Loucy (cell line): ENCODE measurements at regions not wholly inside any gene's neighbourhood (a gene's known extent, or its start where the extent isn't known, plus 50 kb on each side); places are given as distances from the start of the nearest gene placed in this dataset.

ENCODE experiments used
- H2AFZ ChIP-seq: fragments of 200-600 bp; sonication (generic); 2 replicates; pipeline ENCODE4 v1.6.0; 2016; ENCODE audit warnings: antibody characterized with exemption, mild to moderate bottlenecking, low read length, moderate library complexity
- H3F3A ChIP-seq: fragments of 200-600 bp; 2 replicates; pipeline ENCODE4 v1.6.0; 2016; ENCODE audit warnings: antibody characterized with exemption, low read depth, mild to moderate bottlenecking
- H3K27me3 ChIP-seq: fragments of 200-600 bp; sonication (generic); 2 replicates; pipeline ENCODE4 v1.6.1; 2014; ENCODE audit warnings: low read length, mild to moderate bottlenecking; ENCODE audit not compliant: insufficient read depth, poor library complexity, severe bottlenecking
- H3K36me3 ChIP-seq: fragments of 200-600 bp; sonication (generic); 2 replicates; pipeline ENCODE4 v1.6.1; 2016; ENCODE audit warnings: low read length; ENCODE audit not compliant: insufficient read depth
- H3K4me1 ChIP-seq: fragments of 200-600 bp; sonication (generic); 2 replicates; pipeline ENCODE4 v1.5.1; 2014; ENCODE audit warnings: low read length, mild to moderate bottlenecking; ENCODE audit not compliant: insufficient read depth, poor library complexity, severe bottlenecking
- H3K4me2 ChIP-seq: fragments of 200-600 bp; sonication (generic); 2 replicates; pipeline ENCODE4 v1.6.0; 2014; ENCODE audit warnings: antibody characterized with exemption, low read length, low read depth, mild to moderate bottlenecking; ENCODE audit not compliant: poor library complexity, severe bottlenecking
- H3K4me3 ChIP-seq: fragments of 200-600 bp; sonication (generic); 2 replicates; pipeline ENCODE4 v1.5.1; 2014; ENCODE audit warnings: low read length, mild to moderate bottlenecking, mixed read lengths; ENCODE audit not compliant: poor library complexity, severe bottlenecking
- H3K79me2 ChIP-seq: fragments of 200-600 bp; sonication (generic); 2 replicates; pipeline ENCODE4 v1.6.1; 2014; ENCODE audit warnings: low read length; ENCODE audit not compliant: insufficient read depth
- H3K9ac ChIP-seq: fragments of 200-600 bp; sonication (generic); 2 replicates; pipeline ENCODE4 v1.6.0; 2014; ENCODE audit warnings: mild to moderate bottlenecking, low read depth, low read length, moderate library complexity; ENCODE audit not compliant: poor library complexity, severe bottlenecking
- H3K9me2 ChIP-seq: fragments of 200-600 bp; sonication (generic); replicated peaks from 2 replicates; pipeline ENCODE4 v1.6.1; 2016; ENCODE audit warnings: low read depth, low read length, mixed read lengths
- H3K9me3 ChIP-seq: fragments of 200-600 bp; sonication (generic); 2 replicates; pipeline ENCODE4 v1.6.1; 2014; ENCODE audit warnings: mild to moderate bottlenecking, antibody characterized with exemption, low read length, low read depth; ENCODE audit not compliant: insufficient read depth
- H4K20me1 ChIP-seq: fragments of 200-600 bp; sonication (generic); 2 replicates; pipeline ENCODE4 v1.6.0; 2014; ENCODE audit warnings: antibody characterized with exemption, low read length, mild to moderate bottlenecking; ENCODE audit not compliant: insufficient read depth, poor library complexity, severe bottlenecking
- EZH2phosphoT487 ChIP-seq: fragments of 200-600 bp; IDR thresholded peaks from 2 replicates; pipeline ENCODE4 v1.6.1; 2018; ENCODE audit warnings: antibody characterized with exemption, mild to moderate bottlenecking, moderate library complexity, borderline replicate concordance
- TF ChIP-seq, protein P1 (sequence below): fragments of 200-600 bp; sonication (generic); conservative IDR thresholded peaks from 2 replicates; pipeline ENCODE4 v1.5.1; 2014; ENCODE audit warnings: mild to moderate bottlenecking, antibody characterized with exemption, low read length

DNA sequence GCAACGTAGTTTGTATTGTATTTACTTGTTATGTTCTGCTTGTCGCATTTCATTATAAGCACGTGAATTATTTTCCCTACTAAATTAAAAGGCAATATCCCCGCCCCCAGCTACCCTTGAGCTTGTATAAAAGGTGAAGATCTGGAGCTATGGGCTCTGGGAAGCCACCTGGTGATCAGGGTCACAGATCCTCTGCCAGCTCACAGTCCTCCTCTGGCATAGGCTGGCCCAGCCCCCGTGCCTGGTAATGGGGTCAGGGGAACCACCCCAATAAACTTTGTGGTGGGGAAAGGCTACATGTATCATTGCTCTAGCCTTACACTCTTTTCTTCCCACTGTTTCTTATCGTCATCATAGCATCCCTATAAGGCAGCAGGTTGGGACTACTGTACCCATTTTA is 190.2 kb upstream of the TSHZ3 start:
- no peak overlapping the region for H3K9ac ChIP-seq
- no peaks in the 10 kb centered on the region for H4K20me1 ChIP-seq
- no peaks in the 10 kb centered on the region for H3K79me2 ChIP-seq
- H3K27me3 ChIP-seq: no peaks in the 10 kb centered on the region
- no peak overlapping the region for H2AFZ ChIP-seq
- no peaks in the 10 kb centered on the region for H3K36me3 ChIP-seq
- TF ChIP-seq, protein P1, sequence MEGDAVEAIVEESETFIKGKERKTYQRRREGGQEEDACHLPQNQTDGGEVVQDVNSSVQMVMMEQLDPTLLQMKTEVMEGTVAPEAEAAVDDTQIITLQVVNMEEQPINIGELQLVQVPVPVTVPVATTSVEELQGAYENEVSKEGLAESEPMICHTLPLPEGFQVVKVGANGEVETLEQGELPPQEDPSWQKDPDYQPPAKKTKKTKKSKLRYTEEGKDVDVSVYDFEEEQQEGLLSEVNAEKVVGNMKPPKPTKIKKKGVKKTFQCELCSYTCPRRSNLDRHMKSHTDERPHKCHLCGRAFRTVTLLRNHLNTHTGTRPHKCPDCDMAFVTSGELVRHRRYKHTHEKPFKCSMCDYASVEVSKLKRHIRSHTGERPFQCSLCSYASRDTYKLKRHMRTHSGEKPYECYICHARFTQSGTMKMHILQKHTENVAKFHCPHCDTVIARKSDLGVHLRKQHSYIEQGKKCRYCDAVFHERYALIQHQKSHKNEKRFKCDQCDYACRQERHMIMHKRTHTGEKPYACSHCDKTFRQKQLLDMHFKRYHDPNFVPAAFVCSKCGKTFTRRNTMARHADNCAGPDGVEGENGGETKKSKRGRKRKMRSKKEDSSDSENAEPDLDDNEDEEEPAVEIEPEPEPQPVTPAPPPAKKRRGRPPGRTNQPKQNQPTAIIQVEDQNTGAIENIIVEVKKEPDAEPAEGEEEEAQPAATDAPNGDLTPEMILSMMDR: no peak
- H3K4me1 ChIP-seq: no peaks in the 10 kb centered on the region
- H3K9me3 ChIP-seq: peaks cover 7% of the 10 kb centered on the region; the same call in 1 of the 2 replicates
- no peak overlapping the region for H3K4me3 ChIP-seq
- no peaks in the 10 kb centered on the region for H3F3A ChIP-seq
- no peak overlapping the region for H3K4me2 ChIP-seq
- no peaks in the 10 kb centered on the region for H3K9me2 ChIP-seq

DNA sequence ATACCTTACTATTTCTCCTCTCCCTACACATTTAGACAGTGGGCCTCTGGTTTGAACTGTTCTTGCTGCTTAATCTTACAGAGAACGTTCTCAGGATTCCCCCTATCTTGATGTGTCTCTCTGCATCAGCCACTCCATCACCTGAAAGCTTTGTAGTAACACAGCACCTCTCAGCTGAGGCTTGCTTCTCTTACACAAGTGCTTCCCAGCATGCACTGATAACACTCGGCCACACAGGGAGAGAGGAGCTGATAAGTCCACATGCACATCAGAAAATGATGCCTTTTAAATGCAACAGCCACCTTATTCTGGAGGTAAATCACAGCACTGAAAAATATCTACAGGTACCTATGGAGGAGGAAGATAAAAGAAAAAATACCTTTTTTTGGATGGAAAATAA is 192.2 kb upstream of the TSHZ3 start:
- Histone ChIP-seq H3K27me3 (no peaks in the 10 kb centered on the region), H3K9me3 (no peaks in the 10 kb centered on the region; the same call in 1 of the 2 replicates)
- TF ChIP-seq, protein P1: no peak
- no peak for TF ChIP-seq EZH2phosphoT487

DNA sequence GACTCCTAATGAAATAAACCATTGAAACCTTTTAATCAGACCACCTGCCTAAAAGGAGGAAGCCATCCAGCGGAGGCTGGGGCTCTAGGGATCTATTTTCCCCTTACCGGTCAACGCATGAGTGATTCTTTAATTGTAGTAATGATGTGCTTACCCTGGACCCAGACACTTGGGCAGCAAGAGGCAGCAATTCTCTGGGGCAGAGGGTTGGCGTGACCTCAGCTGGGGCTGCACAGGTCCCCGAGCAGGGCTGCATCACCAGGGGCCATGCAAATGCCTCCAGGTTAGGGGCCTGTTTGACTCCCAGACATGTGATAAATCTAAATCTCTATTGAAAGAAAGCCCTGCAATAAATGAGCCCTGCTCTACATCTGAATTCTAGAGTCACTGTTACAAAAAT is 194.2 kb upstream of the TSHZ3 start:
- H2AFZ ChIP-seq: no peak overlapping the region

More for the DNA sequence above, 192.2 kb upstream of the TSHZ3 start:
- H3K36me3 ChIP-seq: no peaks in the 10 kb centered on the region
- no peaks in the 10 kb centered on the region for H3K4me1 ChIP-seq
- no peaks in the 10 kb centered on the region for H3F3A ChIP-seq
- no peak overlapping the region for H2AFZ ChIP-seq
- H3K79me2 ChIP-seq: no peaks in the 10 kb centered on the region
- H3K9me2 ChIP-seq: no peaks in the 10 kb centered on the region
- no peak overlapping the region for H3K9ac ChIP-seq
- no peaks in the 10 kb centered on the region for H4K20me1 ChIP-seq
- no peak overlapping the region for H3K4me3 ChIP-seq
- no peak overlapping the region for H3K4me2 ChIP-seq

More for the DNA sequence above, 194.2 kb upstream of the TSHZ3 start:
- Histone ChIP-seq H3K9ac (no peak overlapping the region), H3K4me1 (no peaks in the 10 kb centered on the region), H3K79me2 (no peaks in the 10 kb centered on the region), H3K4me2 (no peak overlapping the region), H3K9me3 (no peaks in the 10 kb centered on the region; the same call in 1 of the 2 replicates), H3K4me3 (no peak overlapping the region), H4K20me1 (no peaks in the 10 kb centered on the region), H3K9me2 (no peaks in the 10 kb centered on the region), H3K27me3 (no peaks in the 10 kb centered on the region), H3K36me3 (no peaks in the 10 kb centered on the region), H3F3A (no peaks in the 10 kb centered on the region)
- TF ChIP-seq, protein P1: no peak
- TF ChIP-seq EZH2phosphoT487: no peak
